Activated CD4-positive, CD25-positive, alpha-beta regulatory T cell treated with anti-CD3 and anti-CD28 coated beads, Interleukin-2, amount 50 U/mL, for 24 hours (primary cell): ENCODE measurements at regions not wholly inside any gene's neighbourhood (a gene's known extent, or its start where the extent isn't known, plus 50 kb on each side); places are given as distances from the start of the nearest gene placed in this dataset.

ENCODE experiments used
- ATAC-seq, 2 donors: fragments of 150-1000 bp; cut with Tn5 transposase; one replicate each; pipeline ENCODE4 v1.10.0; 2021; ENCODE audit warnings: mild to moderate bottlenecking in 1 of 2, moderate library complexity in 1 of 2

DNA sequence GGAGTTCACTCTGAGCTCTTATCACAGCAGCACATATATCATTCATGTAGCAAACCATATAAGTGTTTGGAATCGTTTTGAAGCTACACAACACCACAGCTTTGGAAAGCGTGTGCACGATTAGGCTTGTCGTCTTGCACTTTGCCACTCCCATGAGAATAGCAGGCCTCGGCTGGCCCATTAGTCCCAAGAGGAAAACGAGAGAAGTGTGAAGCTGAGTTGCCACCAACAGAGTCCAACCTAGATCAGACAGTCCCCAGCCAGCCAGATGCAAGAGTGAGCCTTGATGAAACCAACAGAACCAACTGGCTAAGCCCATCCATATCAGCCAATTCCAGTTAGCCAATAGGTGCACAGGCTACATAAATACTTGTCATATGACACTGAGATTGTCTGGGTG is 238.4 kb downstream of the C1orf94 start:
- no peak for ATAC-seq

DNA sequence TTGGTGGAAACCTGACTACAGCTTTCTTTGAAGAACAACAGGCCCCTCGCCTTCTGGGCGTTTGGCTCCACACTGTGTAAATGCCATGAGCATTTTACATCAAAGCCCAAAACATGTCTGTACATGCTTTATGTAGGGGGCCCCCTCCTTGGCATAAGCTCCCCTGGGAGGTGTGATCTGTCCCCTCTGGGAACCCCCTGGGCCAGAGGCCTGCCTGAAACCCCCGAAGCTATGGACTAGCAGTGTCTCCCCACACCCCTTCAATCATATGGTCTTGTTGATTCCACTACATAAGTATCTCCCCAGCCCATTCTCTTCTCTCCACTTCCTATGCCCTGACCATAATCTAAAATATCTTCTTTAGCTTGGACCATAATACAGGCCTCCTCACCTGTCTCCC is 241.5 kb downstream of the C1orf94 start:
- ATAC-seq: no peak

DNA sequence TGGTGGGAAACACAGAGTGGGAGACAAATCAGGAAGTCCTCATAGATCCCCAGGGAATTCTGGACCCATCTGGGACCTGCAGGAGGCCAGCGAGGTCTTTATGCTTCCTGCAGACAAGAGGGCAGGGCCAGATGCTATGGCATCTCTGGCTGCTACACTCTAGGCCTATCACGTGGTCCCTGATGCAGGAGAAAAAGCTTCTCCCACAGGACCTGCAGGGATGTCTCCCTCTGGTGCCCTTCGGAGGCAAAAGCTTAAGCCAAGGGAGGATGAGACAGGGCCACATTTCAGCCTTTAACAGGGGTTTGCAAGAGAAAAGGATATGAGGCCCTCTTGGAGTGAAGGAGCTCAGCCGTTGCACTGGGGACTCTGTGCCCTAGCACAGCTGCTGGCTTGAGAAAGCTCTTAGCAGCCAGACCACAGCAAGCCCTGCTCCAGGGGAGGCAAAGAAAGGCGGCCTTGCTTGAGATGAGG is 243.0 kb downstream of the C1orf94 start:
- no peak for ATAC-seq

DNA sequence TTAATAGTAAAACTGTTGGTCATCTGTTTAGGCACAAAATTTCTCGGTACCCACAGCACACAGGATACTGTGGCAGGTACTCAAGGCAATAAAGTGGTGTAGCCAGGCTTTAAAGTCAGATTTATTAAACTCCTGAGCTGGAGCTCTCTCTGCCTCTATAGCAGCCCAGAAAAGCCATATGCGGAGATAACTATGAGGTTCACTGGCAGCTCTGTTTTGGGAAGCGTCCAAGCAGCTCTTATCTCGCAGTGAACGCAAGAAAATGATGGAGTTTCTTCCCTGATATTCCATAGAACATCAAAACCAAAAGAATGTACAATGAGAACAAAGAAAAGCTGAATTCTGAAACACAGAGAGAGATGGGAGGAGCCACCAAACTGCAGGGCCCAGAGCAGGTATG is 248.3 kb downstream of the C1orf94 start:
- ATAC-seq: no peak

DNA sequence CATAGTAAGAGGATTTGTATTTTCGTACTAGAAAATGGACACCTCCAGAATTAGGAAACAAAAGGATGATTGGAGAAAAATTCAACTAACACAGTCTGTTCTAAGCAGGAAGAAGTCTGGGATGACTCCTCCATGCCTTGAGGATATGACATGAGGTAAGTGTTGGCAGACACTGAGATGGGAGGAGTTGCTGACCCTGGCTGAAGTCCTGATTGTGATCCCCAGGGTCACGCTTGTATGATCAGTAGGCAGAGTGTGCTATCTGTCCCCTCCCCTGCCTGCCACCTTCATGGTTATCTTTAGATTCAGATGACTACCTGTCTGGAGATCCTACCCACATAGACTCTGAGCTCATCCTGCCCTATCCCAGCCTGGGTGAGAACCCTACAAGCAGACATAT is 249.1 kb downstream of the C1orf94 start:
- ATAC-seq: no peak

DNA sequence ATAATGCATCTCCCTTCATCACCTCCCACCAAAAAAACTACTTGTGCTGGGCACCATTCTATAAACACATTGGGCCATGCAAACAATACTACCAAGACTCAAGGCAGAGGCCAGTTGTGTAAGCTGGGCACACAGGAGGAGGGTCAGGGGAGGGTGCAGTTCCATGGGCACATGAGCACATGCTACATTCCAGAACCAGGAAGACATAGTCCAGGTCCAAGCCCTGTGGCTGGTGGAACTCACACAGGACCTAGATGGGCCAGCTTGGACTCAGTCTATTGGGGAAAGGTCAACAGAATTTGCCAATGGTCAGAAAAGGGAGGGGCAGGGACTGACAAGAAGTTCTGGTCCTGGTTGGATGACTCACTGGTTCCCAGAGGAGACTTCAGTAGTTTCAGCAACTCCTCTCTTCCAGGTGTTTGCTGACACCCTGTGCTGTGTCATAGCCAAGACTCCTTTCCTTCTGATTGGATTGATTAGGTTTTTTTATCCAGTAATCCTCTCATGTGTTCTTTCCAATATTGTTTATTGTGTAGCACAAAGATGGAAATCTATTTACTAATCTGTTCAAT is 249.7 kb downstream of the C1orf94 start:
- no peak for ATAC-seq

DNA sequence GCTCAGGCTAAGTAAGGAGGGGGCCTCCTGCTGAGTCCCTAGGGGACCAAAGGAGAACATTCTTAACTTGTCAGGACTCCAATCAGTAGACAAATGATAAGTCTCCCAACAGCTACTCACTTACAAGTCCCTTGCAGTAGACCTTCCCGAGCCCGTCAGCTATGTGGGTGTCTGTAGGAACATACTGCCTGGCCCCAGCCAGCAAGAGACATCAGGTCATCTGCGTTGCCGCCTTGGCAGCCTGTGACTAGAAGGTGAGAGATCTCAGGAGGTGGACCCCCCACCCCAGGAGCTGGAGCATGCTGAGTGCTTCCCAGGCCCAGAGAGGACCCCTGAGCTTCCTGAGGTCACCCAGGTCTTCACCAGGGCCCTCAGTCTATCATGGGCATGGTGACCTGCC is 250.5 kb downstream of the C1orf94 start:
- no peak for ATAC-seq

DNA sequence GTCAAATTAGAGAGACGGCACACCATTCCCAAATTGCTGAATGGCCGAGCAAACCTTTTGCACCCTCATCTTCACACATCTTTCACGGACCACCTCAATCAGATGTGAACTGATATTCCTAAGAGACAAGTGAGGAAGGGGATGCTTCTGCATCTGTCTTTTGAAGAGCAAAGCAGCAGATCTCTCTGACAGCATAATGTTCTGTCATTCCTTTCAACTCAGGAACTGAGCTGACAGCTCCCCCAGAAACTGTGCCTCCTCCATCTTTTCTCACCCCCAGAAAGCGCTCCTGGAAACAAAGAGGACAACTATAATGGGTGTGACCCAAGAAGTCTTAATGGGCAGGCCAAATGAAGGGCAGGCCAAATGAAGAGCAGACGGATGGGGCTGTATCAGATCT is 256.4 kb downstream of the C1orf94 start:
- ATAC-seq: no peak

DNA sequence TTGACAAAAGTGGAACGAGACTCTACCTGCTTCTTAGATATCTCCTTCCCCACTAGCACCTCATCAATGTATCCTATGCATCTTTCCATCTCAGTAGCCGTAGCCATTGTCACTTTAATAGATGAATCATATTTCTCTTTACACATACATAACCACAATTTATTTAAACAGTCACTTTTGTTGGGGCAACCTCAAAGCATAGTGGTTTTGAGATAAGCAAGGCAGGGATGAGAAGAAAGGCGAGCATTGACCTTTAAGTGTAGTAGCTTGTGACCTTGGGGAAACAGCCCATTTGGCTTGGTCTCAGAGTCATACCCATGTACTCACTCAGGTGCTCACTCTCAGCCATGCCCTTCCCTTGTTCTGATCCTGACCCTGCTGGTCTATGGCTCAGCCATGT is 260.1 kb downstream of the C1orf94 start:
- ATAC-seq: no peak

DNA sequence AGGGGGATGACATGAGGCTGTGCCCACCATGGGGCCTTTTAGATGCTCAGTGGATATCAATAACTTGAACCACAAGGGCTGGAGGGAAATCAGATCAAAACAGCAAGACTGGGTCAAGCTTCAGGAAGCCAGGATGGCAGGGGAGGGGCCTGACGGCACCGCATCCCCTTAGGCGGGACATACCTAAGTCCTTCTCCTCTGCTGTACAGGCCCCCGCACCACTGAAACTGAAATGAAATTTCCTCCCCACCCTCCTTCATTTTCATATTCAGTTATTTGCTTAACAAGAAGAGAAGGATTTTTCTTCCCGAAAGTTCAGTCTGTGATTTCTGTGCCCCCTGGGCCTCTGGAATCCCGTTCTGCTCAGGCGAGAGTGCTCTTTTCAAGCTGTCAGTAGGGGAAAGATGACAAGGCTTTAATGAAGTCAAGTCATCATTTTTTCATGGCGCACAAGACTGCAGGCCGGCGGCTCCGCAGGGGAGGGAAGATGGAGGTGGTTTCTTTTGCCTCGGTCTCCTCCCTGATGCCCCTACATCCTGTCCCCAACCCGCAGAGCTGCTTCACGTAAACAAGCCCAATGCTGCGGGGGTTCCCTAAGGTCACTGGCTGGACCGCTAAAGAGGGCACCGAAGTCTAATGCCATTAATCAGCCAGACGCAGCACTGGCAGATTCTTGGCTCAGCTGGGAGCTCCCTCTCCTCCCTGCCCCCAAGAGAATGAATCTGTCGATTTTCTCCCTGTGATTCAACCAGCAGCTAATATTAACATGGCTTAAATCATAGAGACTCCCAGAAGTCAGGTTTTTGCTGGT is 264.8 kb downstream of the C1orf94 start:
- no peak for ATAC-seq

DNA sequence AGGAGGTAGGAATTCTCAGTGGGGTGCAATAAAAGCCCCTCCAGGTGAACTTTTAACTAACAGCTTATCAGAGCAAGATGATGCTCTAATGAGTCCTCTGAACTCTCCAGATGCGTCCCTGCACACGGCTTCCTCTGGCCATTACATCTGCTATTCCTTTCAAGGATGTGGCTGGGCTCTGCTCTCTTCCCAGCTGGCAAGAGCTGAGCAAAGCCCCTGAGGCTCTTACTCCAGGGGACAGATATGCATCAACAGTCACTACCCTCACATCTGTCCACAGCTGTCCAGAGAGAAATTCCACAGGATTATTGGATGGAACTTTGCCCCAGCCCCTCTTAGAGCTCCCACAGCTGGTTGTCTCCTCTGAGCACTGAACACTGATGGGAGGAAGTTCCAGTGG is 267.8 kb downstream of the C1orf94 start:
- ATAC-seq: no peak

DNA sequence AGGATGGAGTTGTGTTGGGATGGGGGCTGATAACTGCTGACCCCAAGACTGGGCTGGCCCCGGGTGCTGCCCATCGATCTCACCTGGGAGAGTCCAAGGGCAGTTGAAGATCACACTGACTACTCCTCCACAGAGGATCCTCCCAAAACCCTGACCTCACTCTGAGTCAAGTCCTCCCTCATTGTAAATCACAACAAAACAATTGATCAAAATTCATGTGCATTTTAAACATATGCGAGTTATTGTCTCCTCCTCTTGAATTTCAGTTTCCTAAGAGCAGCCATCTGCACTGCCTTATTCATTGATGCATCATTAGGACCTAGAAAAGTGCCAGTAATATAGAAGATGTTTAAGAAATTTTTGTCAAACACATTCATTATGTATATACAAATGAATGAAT is 273.6 kb downstream of the C1orf94 start:
- no peak for ATAC-seq

DNA sequence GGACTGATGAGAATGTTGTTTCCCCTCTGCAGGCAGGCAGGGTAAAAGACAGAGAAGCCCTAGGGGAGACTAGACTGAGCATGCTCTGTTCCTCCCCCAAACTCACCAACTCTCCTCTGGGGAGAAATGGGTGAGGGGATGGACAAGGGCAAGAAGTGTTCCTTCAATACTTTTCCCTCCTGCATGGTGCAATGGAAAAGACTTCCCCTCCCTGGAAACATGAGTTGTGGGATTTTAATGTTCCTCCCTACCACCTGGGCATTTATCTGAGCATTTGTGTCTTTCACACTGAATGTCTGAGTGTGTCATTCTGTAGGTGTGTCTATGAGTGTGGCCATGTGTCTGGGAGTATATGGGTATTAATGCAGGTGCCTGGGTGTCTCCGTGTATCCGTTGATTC is 275.7 kb downstream of the C1orf94 start:
- ATAC-seq: no peak

DNA sequence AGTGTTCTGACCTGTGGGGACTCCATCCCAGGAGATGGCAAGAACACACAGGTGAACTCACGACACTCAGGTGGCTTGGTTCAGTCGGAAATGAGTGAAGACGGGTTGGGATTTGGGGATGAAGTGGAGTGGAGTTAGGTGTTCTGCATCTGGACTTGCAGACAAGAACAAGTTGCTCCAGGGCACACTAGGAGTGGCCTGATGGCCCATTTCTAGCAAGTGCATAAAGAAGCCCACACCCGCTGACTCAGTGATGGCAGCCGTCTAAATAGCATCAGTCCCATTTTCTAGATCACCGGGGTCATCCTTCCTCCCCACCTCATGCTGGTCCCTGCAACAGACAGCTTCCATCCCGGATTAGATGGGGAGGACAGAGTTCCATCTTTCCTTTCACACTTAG is 278.4 kb downstream of the C1orf94 start:
- no peak for ATAC-seq

DNA sequence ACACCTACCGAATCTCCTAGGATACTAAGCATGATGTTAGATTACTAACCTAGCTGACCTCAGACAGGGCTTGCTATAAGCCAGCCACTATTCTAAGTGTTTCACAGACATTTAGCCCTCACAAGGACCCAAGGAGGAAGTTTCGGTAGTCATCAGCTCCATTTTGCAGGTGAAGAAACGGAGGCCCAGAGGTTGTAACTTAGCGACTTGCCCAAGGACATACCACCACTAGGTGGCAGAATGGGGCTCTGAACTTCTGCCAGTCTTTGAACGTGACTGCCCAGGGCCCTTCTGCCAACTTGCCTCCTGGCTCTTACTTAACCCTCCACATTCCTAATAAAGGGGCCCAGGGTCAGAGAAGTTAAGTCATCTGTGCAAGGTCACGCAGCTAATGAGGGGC is 283.5 kb downstream of the C1orf94 start:
- no peak for ATAC-seq

DNA sequence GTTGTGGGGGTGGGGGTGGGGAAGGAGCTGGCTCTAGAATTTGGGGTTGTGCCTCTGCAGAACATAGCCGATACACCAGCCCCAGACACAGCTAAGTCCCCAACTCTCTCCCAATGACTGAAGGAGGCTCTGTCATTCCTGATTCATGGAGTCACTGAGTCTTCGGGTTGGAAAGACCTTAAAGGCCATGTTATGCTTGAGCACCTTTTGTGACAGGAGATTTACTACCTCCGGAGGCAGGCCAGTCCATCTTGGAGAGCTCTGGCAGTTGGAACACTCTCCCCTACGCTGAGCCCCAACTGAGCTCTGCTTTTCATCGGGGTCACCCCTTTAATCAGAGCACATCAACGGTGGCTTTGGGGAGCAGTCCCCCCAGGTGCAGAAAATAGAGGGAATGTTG is 284.4 kb upstream of the GJB5 start:
- no peak for ATAC-seq

DNA sequence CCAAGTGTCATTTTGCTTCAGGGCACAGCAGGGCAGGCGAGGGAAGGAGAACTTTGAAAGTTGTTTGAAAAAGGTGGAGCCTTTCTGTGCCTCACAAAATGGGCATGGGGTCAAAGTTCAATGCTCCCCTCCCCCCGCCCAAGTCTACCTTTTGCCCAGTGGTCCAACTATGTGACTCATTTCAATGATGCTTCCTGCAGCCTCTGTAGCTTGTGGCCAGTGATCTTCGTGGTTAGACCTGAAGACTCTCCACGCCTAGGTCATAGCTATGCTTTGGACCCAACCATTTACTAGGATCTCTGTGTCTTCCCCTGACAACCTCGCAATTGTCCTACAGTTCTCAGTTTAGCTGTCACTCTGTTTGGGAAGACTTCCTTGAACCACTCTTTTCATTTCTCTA is 280.3 kb upstream of the GJB5 start:
- no peak for ATAC-seq

DNA sequence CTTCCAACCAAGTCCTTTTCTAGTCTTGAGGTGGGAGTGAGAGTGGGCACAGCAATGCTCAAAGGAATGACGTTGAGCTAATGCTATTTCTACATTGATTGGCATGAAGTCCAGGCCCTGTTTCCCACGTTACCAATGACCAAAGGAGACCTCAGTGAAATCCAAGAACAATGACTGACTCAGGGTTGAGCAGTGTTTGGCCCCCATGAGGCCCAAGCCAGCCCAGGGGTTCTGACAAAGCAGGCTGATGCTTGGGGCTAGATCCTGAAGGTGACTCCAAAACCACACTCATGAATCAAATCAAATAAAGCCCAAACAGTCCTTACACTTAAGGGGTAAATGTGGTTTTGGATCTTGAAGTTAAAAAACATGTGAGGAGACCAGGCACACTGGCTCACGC is 278.5 kb upstream of the GJB5 start:
- no peak for ATAC-seq

DNA sequence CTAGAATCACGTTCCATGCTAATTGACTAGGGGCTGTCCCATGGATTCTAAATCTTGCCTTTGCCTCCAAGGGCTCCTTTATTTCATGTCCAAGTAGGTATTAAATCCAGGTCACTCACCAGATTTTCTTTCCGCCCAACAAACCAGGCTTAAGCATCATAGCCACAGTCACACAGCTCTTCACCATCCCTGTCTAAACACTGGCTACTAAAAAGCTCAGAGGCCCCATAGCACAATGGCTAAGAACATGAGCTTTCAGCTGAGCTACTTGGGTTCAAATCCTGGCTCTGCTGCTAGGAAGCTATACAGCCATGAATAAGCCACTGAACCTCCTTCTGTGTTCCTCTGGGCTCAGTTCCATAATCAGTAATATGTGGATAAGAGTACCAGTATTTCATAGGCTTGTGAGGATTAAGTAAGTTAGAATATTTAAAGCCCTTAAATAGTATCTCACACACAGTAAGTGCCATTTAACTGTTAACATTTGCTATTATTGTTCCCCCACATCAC is 277.2 kb upstream of the GJB5 start:
- no peak for ATAC-seq

DNA sequence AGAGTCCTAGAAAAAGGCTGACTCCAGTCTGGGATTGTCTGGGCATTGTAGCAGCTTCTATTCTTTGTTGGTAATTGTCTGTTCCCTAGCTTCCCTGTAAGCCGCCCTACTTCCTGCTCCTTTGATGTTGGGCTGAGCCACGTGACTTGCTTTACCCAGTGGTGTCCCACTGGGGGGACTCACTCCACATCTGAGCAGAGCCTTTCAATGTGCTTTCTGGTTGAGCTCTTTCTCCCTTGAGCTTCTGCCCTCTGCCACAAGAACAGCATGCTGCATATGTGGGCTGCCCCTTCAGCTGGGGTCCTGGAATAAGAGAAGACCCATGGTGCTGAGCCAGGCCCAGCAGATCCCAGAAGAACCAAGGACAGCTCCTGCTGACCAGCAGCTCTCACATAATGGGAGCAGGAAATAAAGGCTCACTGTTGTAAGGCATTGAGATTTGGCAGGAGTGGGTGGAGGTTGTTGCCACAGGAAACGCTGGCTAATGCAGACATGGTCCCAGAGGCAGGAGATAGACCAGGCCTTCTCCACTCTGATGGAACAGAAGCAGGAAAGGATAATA is 276.3 kb upstream of the GJB5 start:
- no peak for ATAC-seq

DNA sequence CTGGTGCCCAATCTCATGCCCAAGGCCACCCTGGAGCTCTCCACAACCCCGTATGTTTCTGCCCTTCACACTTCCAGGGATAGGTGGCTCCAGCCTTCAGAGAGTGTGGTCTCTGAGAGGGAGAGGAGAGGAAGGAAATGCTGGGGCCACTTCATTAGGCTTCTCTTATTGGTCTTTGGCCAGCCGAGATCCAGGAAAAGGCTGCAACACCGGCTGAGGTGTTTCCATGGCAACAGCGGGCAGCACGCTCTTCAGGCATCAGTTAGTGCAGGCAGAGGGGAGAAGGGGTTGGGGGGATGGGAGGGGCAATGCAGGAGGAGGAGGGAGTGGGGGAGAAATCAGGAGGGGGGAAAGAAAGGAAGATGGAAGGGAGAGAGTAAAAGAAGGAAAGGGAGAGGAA is 275.1 kb upstream of the GJB5 start:
- ATAC-seq: no peak

DNA sequence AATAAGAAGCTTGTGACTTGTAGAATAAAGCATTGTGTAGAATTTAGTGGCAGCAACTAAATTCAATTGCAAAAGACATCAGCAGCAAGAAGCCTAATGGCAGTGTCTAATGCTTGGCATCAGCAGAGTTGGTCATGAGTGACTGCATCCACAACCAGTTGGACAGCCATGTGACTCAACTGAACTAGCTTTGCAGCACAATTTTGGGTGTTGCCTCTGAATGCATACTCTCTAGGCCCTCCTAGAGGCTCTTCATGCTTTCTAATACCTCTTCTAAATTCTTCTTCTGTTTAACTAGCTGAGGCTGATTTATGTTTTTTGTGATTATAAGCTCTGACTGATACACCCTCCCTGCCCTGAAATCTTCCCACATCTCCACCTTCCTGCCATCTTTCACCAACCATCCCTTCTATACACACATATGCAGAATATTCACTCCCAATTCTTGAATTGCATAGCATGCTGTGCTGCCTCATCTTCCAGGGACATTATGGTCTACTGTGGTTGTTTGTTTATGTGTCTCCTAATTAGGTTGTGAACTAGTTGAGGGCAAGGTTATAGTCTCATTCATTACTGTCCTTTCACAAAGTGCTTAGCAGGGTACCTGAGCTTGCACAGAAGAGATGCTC is 266.7 kb upstream of the GJB5 start:
- no peak for ATAC-seq

DNA sequence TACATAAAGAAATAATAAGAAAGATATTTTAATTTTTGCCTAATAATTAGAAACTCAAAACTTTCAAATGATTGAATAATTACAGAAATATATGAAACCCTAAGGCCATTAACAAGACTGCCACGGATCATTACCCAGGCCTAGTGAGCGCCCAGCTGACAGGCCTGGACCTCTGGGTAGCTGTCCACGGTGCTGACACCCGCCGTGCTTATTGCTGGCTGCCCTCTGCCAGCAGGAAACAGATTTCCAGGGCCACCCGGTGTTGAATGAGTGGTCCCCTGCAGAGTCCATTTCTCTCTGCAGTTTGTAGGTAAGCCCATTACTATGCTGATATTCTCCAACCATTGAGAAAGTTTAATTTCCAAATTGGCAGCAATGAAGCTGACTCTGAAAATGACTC is 254.4 kb upstream of the GJB5 start:
- ATAC-seq: no peak

DNA sequence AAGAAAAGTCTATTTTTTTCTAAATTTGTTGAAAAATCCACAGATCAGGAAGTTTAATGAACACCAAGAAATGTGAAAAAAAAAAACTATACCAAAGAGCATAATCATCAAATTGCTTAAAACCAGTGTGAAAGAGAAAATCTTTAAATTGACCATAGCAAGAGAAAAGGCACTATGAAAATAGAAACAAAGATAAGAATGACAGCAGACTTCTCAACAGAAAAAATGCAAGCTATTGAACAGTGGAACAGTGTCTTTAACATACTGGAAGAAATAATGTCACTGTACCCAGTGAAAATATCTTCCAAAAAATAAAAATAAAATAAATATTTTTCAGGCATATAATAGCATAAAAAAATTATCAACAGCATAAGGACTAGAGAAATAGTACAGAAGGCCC is 243.0 kb upstream of the GJB5 start:
- no peak for ATAC-seq
